ENCODE measurements at regions not wholly inside any gene's neighbourhood (a gene's known extent, or its start where the extent isn't known, plus 50 kb on each side); places are given as distances from the start of the nearest gene placed in this dataset.
"Not testable (repeated sequence)": the region's sequence is repeated elsewhere in the genome, so short reads cannot be mapped to it uniquely, and the experiment has no call there.

DNA sequence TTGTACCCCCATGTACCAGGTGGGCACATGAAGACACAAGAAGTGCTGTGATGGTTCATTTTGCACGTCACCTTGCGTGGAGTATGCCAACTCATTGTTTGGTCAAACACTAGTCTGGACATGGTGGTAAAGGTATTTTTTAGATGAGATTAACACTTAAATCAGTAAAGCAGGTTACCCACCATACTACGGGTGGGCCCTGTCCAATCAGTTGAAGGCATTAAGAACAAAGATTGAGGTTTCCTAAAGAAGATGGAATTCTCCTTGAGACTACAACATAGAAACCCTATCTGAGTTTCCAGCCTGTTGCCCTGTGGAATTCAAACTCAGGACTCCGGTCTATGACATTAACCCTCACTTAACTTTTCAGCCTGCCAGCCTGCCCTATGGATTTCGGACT, 118.4 kb downstream of the RPLP1 start:
- Histone ChIP-seq H3K27me3 (ENCODE audit: control insufficient read depth in 1 of 2, insufficient read depth in 2 of 2, low read length in 2 of 2) (no peaks in the 10 kb centered on the region), H3K4me1 (ENCODE audit: insufficient read depth, low read length) (no peaks in the 10 kb centered on the region), H3K9me3 (ENCODE audit: low read length) (no peaks in the 10 kb centered on the region), H3K9ac (ENCODE audit: low read length) (no peak overlapping the region), H3K27ac (ENCODE audit: low read depth, low read length) (no peak overlapping the region), H3K36me3 (ENCODE audit: insufficient read depth, low read length) (no peaks in the 10 kb centered on the region), H3K4me3 (ENCODE audit: low read depth in 1 of 2, low read length in 2 of 2) (no peak overlapping the region)

GRCh38 chr15:69573278-69573677, 120.7 kb downstream of the RPLP1 start:
- not testable (repeated sequence) for H3K27ac ChIP-seq (ENCODE audit: low read depth, low read length); H3K9ac ChIP-seq (ENCODE audit: low read length); H3K4me3 ChIP-seq (ENCODE audit: low read depth in 1 of 2, low read length in 2 of 2); H3K36me3 ChIP-seq (ENCODE audit: insufficient read depth, low read length); H3K9me3 ChIP-seq (ENCODE audit: low read length); H3K27me3 ChIP-seq (ENCODE audit: control insufficient read depth in 1 of 2, insufficient read depth in 2 of 2, low read length in 2 of 2); H3K4me1 ChIP-seq (ENCODE audit: insufficient read depth, low read length)

DNA sequence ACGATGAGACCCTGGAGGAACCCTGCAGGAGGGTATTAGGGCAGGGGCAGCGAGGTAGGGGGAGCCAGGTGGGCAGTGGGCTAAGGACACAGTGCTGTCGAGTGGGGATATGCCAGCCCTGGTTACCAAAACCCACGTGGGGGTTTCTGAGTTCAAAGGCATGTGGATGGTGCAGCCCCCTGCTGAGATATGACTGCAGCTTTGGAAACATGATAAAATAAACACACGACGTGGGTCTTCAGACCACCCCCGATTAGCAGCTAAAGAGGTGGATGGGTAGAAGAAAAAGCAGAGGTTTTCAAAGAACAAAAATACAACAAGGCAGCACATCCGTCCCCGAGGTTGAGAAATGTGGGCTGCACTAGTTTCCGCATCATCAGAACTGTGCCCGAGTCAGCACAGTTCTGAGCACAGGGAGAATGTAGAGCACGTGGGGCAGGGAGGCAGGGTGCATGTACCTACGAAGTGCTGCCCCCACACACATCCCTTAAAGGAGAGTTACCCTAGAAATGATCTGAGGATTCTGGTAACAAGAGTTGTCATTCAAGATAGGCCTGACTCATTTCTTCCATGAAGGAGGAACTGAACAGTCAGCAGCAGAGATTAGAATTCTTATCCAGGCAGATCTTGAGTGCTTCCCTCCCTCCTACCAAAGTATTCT, 121.3 kb downstream of the RPLP1 start:
- Histone ChIP-seq H3K4me1 (ENCODE audit: insufficient read depth, low read length) (no peaks in the 10 kb centered on the region), H3K9ac (ENCODE audit: low read length) (no peak overlapping the region), H3K4me3 (ENCODE audit: low read depth in 1 of 2, low read length in 2 of 2) (no peak overlapping the region), H3K27me3 (ENCODE audit: control insufficient read depth in 1 of 2, insufficient read depth in 2 of 2, low read length in 2 of 2) (no peaks in the 10 kb centered on the region), H3K9me3 (ENCODE audit: low read length) (no peaks in the 10 kb centered on the region), H3K27ac (ENCODE audit: low read depth, low read length) (no peak overlapping the region), H3K36me3 (ENCODE audit: insufficient read depth, low read length) (no peaks in the 10 kb centered on the region)

DNA sequence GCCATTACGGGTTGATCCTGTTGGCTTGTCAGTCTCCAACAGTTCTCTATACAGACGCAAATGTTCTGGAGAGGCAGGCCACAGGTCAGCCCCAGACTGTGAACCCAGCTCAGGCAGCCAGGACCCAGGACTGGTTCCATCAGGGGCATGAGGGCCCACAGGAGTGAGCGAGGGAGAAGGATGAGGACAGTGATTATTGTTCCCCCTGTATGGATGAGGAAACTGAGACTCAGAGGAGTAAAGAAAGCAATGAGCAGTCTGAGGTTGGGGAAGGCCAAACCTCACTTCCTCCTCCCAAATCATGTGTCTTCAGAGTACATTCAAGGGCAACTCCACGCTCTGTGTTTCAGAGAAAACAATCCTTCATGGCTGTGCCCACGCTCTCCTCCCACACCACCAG, 121.9 kb downstream of the RPLP1 start:
- Histone ChIP-seq H3K4me1 (ENCODE audit: insufficient read depth, low read length) (no peaks in the 10 kb centered on the region), H3K27me3 (ENCODE audit: control insufficient read depth in 1 of 2, insufficient read depth in 2 of 2, low read length in 2 of 2) (no peaks in the 10 kb centered on the region), H3K9ac (ENCODE audit: low read length) (no peak overlapping the region), H3K36me3 (ENCODE audit: insufficient read depth, low read length) (no peaks in the 10 kb centered on the region), H3K9me3 (ENCODE audit: low read length) (no peaks in the 10 kb centered on the region), H3K4me3 (ENCODE audit: low read depth in 1 of 2, low read length in 2 of 2) (no peak overlapping the region), H3K27ac (ENCODE audit: low read depth, low read length) (no peak overlapping the region)

GRCh38 chr15:69575387-69575786, 122.8 kb downstream of the RPLP1 start:
- Histone ChIP-seq H3K36me3 (ENCODE audit: insufficient read depth, low read length) (no peaks in the 10 kb centered on the region), H3K27me3 (ENCODE audit: control insufficient read depth in 1 of 2, insufficient read depth in 2 of 2, low read length in 2 of 2) (no peaks in the 10 kb centered on the region)

GRCh38 chr15:69576035-69576526, 123.5 kb downstream of the RPLP1 start:
- no peak overlapping the region for H3K27ac ChIP-seq (ENCODE audit: low read depth, low read length)
- no peak overlapping the region for H3K4me3 ChIP-seq (ENCODE audit: low read depth in 1 of 2, low read length in 2 of 2)
- no peaks in the 10 kb centered on the region for H3K4me1 ChIP-seq (ENCODE audit: insufficient read depth, low read length)
- no peaks in the 10 kb centered on the region for H3K36me3 ChIP-seq (ENCODE audit: insufficient read depth, low read length)
- H3K27me3 ChIP-seq (ENCODE audit: control insufficient read depth in 1 of 2, insufficient read depth in 2 of 2, low read length in 2 of 2): no peaks in the 10 kb centered on the region
- no peak overlapping the region for H3K9ac ChIP-seq (ENCODE audit: low read length)
- H3K9me3 ChIP-seq (ENCODE audit: low read length): no peaks in the 10 kb centered on the region

More at GRCh38 chr15:69575387-69575786, 122.8 kb downstream of the RPLP1 start:
- H3K9ac ChIP-seq (ENCODE audit: low read length): no peak overlapping the region
- no peaks in the 10 kb centered on the region for H3K9me3 ChIP-seq (ENCODE audit: low read length)
- no peaks in the 10 kb centered on the region for H3K4me1 ChIP-seq (ENCODE audit: insufficient read depth, low read length)
- H3K27ac ChIP-seq (ENCODE audit: low read depth, low read length): no peak overlapping the region
- H3K4me3 ChIP-seq (ENCODE audit: low read depth in 1 of 2, low read length in 2 of 2): no peak overlapping the region

DNA sequence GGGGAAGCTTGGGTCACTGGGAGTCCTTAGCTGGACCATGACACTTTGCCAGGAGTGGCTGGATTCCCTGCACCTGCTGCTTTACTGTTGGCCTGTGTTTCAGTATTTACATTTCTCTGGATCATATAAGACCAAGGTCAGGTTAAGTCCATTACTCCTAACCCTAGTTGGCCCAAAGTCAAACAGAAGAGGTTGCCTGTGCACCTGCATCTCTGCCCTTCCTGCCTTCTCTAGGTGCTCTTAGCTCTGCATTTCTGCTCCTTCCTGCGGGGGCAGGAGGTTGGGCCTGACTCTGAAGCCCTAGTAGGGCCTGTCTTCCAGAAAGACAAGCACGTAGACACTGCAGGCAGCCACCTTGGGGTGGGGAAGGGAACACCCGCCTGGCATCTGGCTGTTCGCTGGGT, 124.3 kb downstream of the RPLP1 start:
- H3K9me3 ChIP-seq (ENCODE audit: low read length): no peaks in the 10 kb centered on the region
- H3K27me3 ChIP-seq (ENCODE audit: control insufficient read depth in 1 of 2, insufficient read depth in 2 of 2, low read length in 2 of 2): no peaks in the 10 kb centered on the region
- no peaks in the 10 kb centered on the region for H3K36me3 ChIP-seq (ENCODE audit: insufficient read depth, low read length)
- no peak overlapping the region for H3K4me3 ChIP-seq (ENCODE audit: low read depth in 1 of 2, low read length in 2 of 2)
- no peak overlapping the region for H3K9ac ChIP-seq (ENCODE audit: low read length)
- H3K27ac ChIP-seq (ENCODE audit: low read depth, low read length): no peak overlapping the region
- no peaks in the 10 kb centered on the region for H3K4me1 ChIP-seq (ENCODE audit: insufficient read depth, low read length)

DNA sequence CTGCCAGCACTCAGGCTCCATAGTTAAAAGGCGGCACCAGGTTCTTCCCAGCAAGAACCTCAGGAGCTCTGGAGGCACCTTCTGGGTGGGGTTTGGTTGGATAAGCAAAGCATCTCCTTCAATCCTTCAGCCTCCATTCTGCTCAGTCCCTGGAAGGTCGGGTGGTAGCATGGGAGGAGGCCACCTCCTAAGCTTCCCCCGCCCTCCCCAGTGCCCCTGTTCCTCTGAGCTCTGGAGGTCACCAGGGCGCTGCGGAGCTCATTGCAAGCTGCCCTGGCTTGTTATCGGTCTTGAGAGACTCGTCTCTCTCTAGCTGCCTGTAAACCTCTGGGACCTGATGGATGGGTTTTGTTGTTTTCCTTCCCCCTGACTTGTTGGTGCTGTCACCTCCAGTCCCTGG, 124.8 kb downstream of the RPLP1 start:
- no peak overlapping the region for H3K9ac ChIP-seq (ENCODE audit: low read length)
- no peak overlapping the region for H3K4me3 ChIP-seq (ENCODE audit: low read depth in 1 of 2, low read length in 2 of 2)
- no peaks in the 10 kb centered on the region for H3K27me3 ChIP-seq (ENCODE audit: control insufficient read depth in 1 of 2, insufficient read depth in 2 of 2, low read length in 2 of 2)
- no peaks in the 10 kb centered on the region for H3K4me1 ChIP-seq (ENCODE audit: insufficient read depth, low read length)
- H3K27ac ChIP-seq (ENCODE audit: low read depth, low read length): no peak overlapping the region
- H3K9me3 ChIP-seq (ENCODE audit: low read length): no peaks in the 10 kb centered on the region
- H3K36me3 ChIP-seq (ENCODE audit: insufficient read depth, low read length): no peaks in the 10 kb centered on the region

- H3K9me3 ChIP-seq (ENCODE audit: low read length): no peaks in the 10 kb centered on the region
- H3K9ac ChIP-seq (ENCODE audit: low read length): no peak overlapping the region
- no peaks in the 10 kb centered on the region for H3K4me1 ChIP-seq (ENCODE audit: insufficient read depth, low read length)
- H3K27ac ChIP-seq (ENCODE audit: low read depth, low read length): no peak overlapping the region
- H3K4me3 ChIP-seq (ENCODE audit: low read depth in 1 of 2, low read length in 2 of 2): no peak overlapping the region
- no peaks in the 10 kb centered on the region for H3K36me3 ChIP-seq (ENCODE audit: insufficient read depth, low read length)
- no peaks in the 10 kb centered on the region for H3K27me3 ChIP-seq (ENCODE audit: control insufficient read depth in 1 of 2, insufficient read depth in 2 of 2, low read length in 2 of 2)
Observed at GRCh38 chr15:69578252-69578651, 125.6 kb downstream of the RPLP1 start.

DNA sequence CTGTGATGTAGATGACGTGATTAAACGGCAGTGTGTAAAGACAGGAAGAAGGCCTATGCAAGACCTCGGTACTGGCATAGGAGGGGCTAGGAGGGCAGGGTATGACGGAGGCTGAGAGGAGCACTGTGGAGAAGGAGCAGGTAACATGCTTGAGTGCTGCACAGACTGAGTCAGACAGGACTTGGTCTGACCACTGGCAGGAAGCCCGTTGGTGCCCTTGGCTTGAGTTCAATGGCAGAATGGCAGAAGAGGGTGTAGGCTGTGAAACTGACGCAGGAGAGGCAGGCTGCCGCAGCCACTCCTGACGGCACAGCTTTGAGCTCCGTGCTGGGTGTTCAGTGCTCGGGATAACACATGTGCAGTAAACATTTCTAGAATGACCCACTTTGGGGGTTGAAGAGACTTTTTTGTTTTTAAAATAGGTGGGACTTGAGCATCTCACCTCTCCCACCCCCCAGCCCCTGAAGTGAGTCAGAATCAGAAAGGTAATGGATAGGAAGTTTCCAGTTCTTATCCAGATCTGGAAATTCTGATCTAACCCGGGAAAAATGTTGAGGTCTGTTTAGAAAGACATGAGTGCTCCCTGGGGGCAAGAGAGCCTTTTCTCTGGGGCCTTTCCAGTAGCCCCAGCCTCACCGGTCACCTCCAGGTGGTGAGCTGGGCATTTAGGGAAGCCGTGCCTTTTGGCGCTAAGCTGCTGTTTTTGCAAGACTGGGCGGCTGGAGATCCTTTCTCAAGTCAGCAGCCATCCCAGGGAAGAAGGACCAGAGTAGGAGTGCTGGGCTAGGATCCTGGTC, 126.4 kb downstream of the RPLP1 start:
- no peak overlapping the region for H3K9ac ChIP-seq (ENCODE audit: low read length)
- no peak overlapping the region for H3K4me3 ChIP-seq (ENCODE audit: low read depth in 1 of 2, low read length in 2 of 2)
- no peaks in the 10 kb centered on the region for H3K27me3 ChIP-seq (ENCODE audit: control insufficient read depth in 1 of 2, insufficient read depth in 2 of 2, low read length in 2 of 2)
- H3K9me3 ChIP-seq (ENCODE audit: low read length): no peaks in the 10 kb centered on the region
- H3K36me3 ChIP-seq (ENCODE audit: insufficient read depth, low read length): no peaks in the 10 kb centered on the region
- H3K4me1 ChIP-seq (ENCODE audit: insufficient read depth, low read length): no peaks in the 10 kb centered on the region
- no peak overlapping the region for H3K27ac ChIP-seq (ENCODE audit: low read depth, low read length)

DNA sequence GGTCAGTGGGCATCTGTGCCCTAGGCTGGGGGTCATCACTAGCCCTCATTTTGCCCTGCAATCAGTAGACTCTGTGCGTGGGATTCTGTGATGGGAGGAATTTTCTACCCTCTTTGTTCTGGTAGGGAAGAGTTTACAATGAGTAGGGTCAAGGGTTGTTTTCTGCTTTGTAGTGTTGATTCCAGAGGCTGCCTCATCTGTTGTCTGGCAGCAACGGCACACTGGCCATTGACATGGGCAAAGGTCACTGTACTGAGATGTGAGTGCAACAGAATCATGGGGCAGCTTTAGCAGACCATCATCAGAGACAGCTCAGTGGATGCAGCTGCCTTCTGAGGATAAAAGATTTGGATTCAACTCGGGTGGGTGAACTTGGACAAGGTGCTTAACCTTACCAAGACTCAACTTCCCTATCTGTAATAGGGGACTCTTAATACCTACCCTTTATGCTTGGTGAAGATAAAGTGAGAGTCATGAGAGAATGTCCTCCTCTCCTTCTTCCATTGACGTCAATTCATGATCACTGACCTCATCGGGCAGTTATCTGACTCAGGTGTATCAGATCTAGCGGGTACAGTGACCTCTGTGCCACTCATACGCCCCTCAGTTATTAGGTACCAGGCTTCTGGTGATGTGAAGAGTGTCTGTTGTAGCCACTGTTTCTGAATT, 127.5 kb downstream of the RPLP1 start:
- Histone ChIP-seq H3K4me3 (ENCODE audit: low read depth in 1 of 2, low read length in 2 of 2) (no peak overlapping the region), H3K27ac (ENCODE audit: low read depth, low read length) (no peak overlapping the region), H3K9ac (ENCODE audit: low read length) (no peak overlapping the region), H3K4me1 (ENCODE audit: insufficient read depth, low read length) (no peaks in the 10 kb centered on the region), H3K9me3 (ENCODE audit: low read length) (no peaks in the 10 kb centered on the region), H3K36me3 (ENCODE audit: insufficient read depth, low read length) (no peaks in the 10 kb centered on the region), H3K27me3 (ENCODE audit: control insufficient read depth in 1 of 2, insufficient read depth in 2 of 2, low read length in 2 of 2) (no peaks in the 10 kb centered on the region)

Data from muscle layer of colon (tissue), 2 donors.